ENCODE measurements at regions not wholly inside any gene's neighbourhood (a gene's known extent, or its start where the extent isn't known, plus 50 kb on each side); places are given as distances from the start of the nearest gene placed in this dataset.

DNA sequence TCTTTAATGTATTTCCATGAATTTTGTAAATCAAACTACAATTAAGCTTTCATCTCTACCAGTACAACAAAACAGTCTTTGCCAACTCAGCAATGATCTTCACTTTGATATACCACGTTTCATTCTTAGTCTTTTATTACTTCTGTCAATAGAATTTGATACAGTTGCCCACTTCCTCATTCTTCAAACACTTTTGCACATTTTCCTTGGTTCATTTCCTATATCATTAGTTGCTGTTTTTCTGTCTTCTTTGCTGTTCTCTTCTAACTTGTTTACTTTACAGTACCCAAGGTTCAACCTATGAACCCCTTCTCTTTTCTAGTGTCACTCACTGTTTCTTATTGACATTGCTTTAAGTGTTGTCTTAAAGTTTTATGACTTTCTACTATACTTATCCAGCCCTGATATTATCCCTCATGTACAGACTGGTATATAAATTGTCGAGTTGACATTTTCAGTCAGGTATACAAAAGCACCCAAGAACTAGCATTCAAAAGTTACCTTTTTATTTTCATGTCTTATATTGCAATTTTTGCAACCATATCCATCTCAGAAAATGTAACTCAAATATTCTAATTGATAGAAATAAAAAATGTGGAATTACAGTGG is 903.1 kb downstream of the NSUN3 start:
- no peaks in the 10 kb centered on the region for H4K20me1 ChIP-seq (ENCODE audit: low read depth, low read length)
- no peak for TF ChIP-seq EZH2phosphoT487 (conservative IDR thresholded peaks at IDR 0.05; ENCODE audit: low read length)
- TF ChIP-seq CTCF (IDR thresholded peaks at IDR 0.05; ENCODE audit: insufficient read depth, low read length, poor library complexity, severe bottlenecking), result no peak
- no peaks in the 10 kb centered on the region for H3K27me3 ChIP-seq (ENCODE audit: low read length)
- no peak overlapping the region for H3K4me2 ChIP-seq (ENCODE audit: low read depth, low read length, poor library complexity, severe bottlenecking)
- H3K36me3 ChIP-seq (ENCODE audit: low read length), result no peaks in the 10 kb centered on the region
- H2AFZ ChIP-seq (ENCODE audit: low read depth, low read length, severe bottlenecking), result no peak overlapping the region
- no peaks in the 10 kb centered on the region for H3F3A ChIP-seq (ENCODE audit: insufficient read depth)
- H3K4me3 ChIP-seq (ENCODE audit: insufficient read depth, low read length, poor library complexity, severe bottlenecking), result no peak overlapping the region
- H3K79me2 ChIP-seq (ENCODE audit: insufficient read depth, low read length), result no peaks in the 10 kb centered on the region
- H3K9me3 ChIP-seq (ENCODE audit: insufficient read depth, low read length), result no peaks in the 10 kb centered on the region; the same call in 1 of the 2 replicates
- no peaks in the 10 kb centered on the region for H3K9me2 ChIP-seq (replicated peaks; ENCODE audit: insufficient read depth, low read length)
- H3K9ac ChIP-seq (ENCODE audit: low read length), result no peak overlapping the region
- H3K27ac ChIP-seq (ENCODE audit: low read depth, low read length), result no peak overlapping the region

DNA sequence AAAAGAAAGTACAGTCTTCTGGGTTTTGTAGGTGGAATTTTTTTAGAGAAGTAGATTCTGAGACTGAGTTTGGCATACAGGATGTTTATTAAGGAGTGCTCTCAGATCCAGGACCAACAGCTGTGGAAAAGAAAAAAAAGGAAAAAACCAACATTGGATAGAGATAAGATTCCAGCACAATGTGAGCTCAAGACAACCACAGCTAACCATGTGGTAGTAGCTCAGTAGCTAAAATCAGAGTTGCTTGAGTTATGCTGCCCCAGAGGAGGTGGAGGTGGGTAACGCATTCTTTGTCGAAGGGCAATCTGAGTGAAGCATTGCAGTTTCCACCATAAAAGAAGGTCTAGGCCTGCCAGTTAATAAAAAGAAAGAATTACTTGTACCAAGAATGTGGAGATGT is 904.3 kb downstream of the NSUN3 start:
- no peaks in the 10 kb centered on the region for H3K9me2 ChIP-seq (replicated peaks; ENCODE audit: insufficient read depth, low read length)
- no peaks in the 10 kb centered on the region; the same call in 1 of the 2 replicates for H3K9me3 ChIP-seq (ENCODE audit: insufficient read depth, low read length)
- no peak overlapping the region for H3K27ac ChIP-seq (ENCODE audit: low read depth, low read length)
- H3K79me2 ChIP-seq (ENCODE audit: insufficient read depth, low read length), result no peaks in the 10 kb centered on the region
- H4K20me1 ChIP-seq (ENCODE audit: low read depth, low read length), result no peaks in the 10 kb centered on the region
- H3K9ac ChIP-seq (ENCODE audit: low read length), result no peak overlapping the region
- H3K36me3 ChIP-seq (ENCODE audit: low read length), result no peaks in the 10 kb centered on the region
- no peak for TF ChIP-seq CTCF (IDR thresholded peaks at IDR 0.05; ENCODE audit: insufficient read depth, low read length, poor library complexity, severe bottlenecking)
- TF ChIP-seq EZH2phosphoT487 (conservative IDR thresholded peaks at IDR 0.05; ENCODE audit: low read length), result no peak
- no peak overlapping the region for H3K4me3 ChIP-seq (ENCODE audit: insufficient read depth, low read length, poor library complexity, severe bottlenecking)
- no peaks in the 10 kb centered on the region for H3F3A ChIP-seq (ENCODE audit: insufficient read depth)
- H2AFZ ChIP-seq (ENCODE audit: low read depth, low read length, severe bottlenecking), result no peak overlapping the region
- H3K27me3 ChIP-seq (ENCODE audit: low read length), result no peaks in the 10 kb centered on the region
- no peak overlapping the region for H3K4me2 ChIP-seq (ENCODE audit: low read depth, low read length, poor library complexity, severe bottlenecking)

- no peaks in the 10 kb centered on the region for H4K20me1 ChIP-seq (ENCODE audit: low read depth, low read length)
- H2AFZ ChIP-seq (ENCODE audit: low read depth, low read length, severe bottlenecking), result no peak overlapping the region
- H3K4me2 ChIP-seq (ENCODE audit: low read depth, low read length, poor library complexity, severe bottlenecking), result no peak overlapping the region
- TF ChIP-seq CTCF (IDR thresholded peaks at IDR 0.05; ENCODE audit: insufficient read depth, low read length, poor library complexity, severe bottlenecking) (no peak), EZH2phosphoT487 (conservative IDR thresholded peaks at IDR 0.05; ENCODE audit: low read length) (no peak)
- H3K79me2 ChIP-seq (ENCODE audit: insufficient read depth, low read length), result no peaks in the 10 kb centered on the region
- H3K9me3 ChIP-seq (ENCODE audit: insufficient read depth, low read length), result no peaks in the 10 kb centered on the region; the same call in 1 of the 2 replicates
- H3K9me2 ChIP-seq (replicated peaks; ENCODE audit: insufficient read depth, low read length), result no peaks in the 10 kb centered on the region
- H3K27ac ChIP-seq (ENCODE audit: low read depth, low read length), result no peak overlapping the region
- H3K27me3 ChIP-seq (ENCODE audit: low read length), result no peaks in the 10 kb centered on the region
- no peak overlapping the region for H3K9ac ChIP-seq (ENCODE audit: low read length)
- H3F3A ChIP-seq (ENCODE audit: insufficient read depth), result no peaks in the 10 kb centered on the region
- H3K4me3 ChIP-seq (ENCODE audit: insufficient read depth, low read length, poor library complexity, severe bottlenecking), result no peak overlapping the region
- H3K36me3 ChIP-seq (ENCODE audit: low read length), result no peaks in the 10 kb centered on the region
Measured at GRCh38 chr3:94968519-94968918, 905.7 kb downstream of the NSUN3 start.
